ENCODE measurements at regions not wholly inside any gene's neighbourhood (a gene's known extent, or its start where the extent isn't known, plus 50 kb on each side); places are given as distances from the start of the nearest gene placed in this dataset.

DNA sequence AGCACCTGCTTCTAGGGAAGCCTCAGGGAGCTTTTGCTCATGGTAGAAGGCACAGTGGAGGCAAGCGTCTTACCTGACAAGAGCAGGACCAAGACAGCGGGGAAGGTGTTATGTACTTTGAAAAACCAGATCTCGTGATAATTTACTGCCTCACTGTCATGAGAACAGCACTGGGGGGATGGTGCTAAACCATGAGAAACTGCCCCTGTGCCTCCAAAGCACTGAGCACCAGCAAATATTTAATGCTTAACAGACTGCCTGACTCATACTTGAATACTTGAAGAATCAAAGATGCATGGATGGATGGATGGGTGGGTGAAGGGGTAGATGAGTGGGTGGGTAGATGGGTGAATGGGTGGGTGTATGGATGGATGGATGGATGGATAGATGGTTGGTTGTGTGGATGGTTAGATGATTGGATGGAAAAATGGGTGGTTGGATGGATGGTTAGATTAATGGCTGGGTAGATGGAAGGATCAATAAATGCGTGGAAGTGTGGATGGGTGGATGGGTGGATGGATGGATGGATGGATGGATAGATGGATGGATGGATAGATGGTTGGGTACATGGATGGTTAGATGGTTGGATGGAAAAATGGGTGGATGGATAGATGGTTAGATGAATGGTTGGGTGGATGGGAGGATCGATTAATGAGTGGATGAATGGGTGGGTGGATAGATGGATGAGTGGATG lies 101.1 kb upstream of the IPO5 start:
- Histone ChIP-seq H3K27ac (no peak overlapping the region), H3K27me3 (replicated peaks; ENCODE audit: insufficient read depth) (no peaks in the 10 kb centered on the region), H3K36me3 (ENCODE audit: low read depth) (no peaks in the 10 kb centered on the region), H3K4me2 (ENCODE audit: unreplicated experiment) (no peak overlapping the region), H3K4me3 (no peak overlapping the region), H3K9me2 (ENCODE audit: insufficient read depth) (no peaks in the 10 kb centered on the region), H2AFZ (no peak overlapping the region), H3K9me3 (ENCODE audit: low read depth) (no peaks in the 10 kb centered on the region), H3F3A (ENCODE audit: insufficient read depth) (peaks cover 16% of the 10 kb centered on the region), H3K9ac (no peak overlapping the region), H3K79me2 (ENCODE audit: insufficient read depth) (no peaks in the 10 kb centered on the region), H4K20me1 (ENCODE audit: insufficient read depth) (no peaks in the 10 kb centered on the region), H3K4me1 (ENCODE audit: insufficient read depth) (peaks cover 15% of the 10 kb centered on the region)
- in situ Hi-C loops (cut with MboI), result loop anchor here (10.0 to 25.0 kb wide), 2 partner anchors 132 to 810 kb away; no protein-coding TSS in a partner anchor
- no peak for DNase-seq
- no peak for TF ChIP-seq EZH2phosphoT487 (IDR thresholded peaks at IDR 0.05; ENCODE audit: insufficient read depth, low read depth)
- TF ChIP-seq EZH2 (IDR thresholded peaks at IDR 0.05; ENCODE audit: insufficient read depth, poor library complexity, severe bottlenecking), result no peak
- 64 to 71% methylated on average over 5 of the region's 5 CpGs for WGBS, 2 experiments (ENCODE audit: low coverage in 1 of 2, low lambda C conversion rate in 2 of 2, missing lambda C conversion rate in 2 of 2)

GRCh38 chr13:97853550-97853949 lies 99.9 kb upstream of the IPO5 start:
- Histone ChIP-seq H3K79me2 (ENCODE audit: insufficient read depth) (no peaks in the 10 kb centered on the region), H4K20me1 (ENCODE audit: insufficient read depth) (no peaks in the 10 kb centered on the region), H3K27ac (peak overlapping the region; percentile 29), H2AFZ (peak overlapping the region; percentile 9), H3K4me2 (ENCODE audit: unreplicated experiment) (peak overlapping the region; percentile 62), H3F3A (ENCODE audit: insufficient read depth) (peaks cover 16% of the 10 kb centered on the region), H3K4me3 (no peak overlapping the region), H3K9me3 (ENCODE audit: low read depth) (no peaks in the 10 kb centered on the region), H3K4me1 (ENCODE audit: insufficient read depth) (peaks cover 15% of the 10 kb centered on the region), H3K9me2 (ENCODE audit: insufficient read depth) (no peaks in the 10 kb centered on the region), H3K9ac (no peak overlapping the region), H3K36me3 (ENCODE audit: low read depth) (no peaks in the 10 kb centered on the region), H3K27me3 (replicated peaks; ENCODE audit: insufficient read depth) (no peaks in the 10 kb centered on the region)
- DNase-seq, result peak; percentile 72
- TF ChIP-seq EZH2 (IDR thresholded peaks at IDR 0.05; ENCODE audit: insufficient read depth, poor library complexity, severe bottlenecking) (no peak), EZH2phosphoT487 (IDR thresholded peaks at IDR 0.05; ENCODE audit: insufficient read depth, low read depth) (no peak)
- WGBS, 2 experiments (ENCODE audit: low coverage in 1 of 2, low lambda C conversion rate in 2 of 2, missing lambda C conversion rate in 2 of 2), result 1% methylated on average over 4 of the region's 4 CpGs
- in situ Hi-C loops (cut with MboI), result loop anchor here (10.0 to 25.0 kb wide), 2 partner anchors 131 to 809 kb away; no protein-coding TSS in a partner anchor

- H3K4me3 ChIP-seq, result no peak overlapping the region
- TF ChIP-seq EZH2phosphoT487 (IDR thresholded peaks at IDR 0.05; ENCODE audit: insufficient read depth, low read depth), result no peak
- TF ChIP-seq EZH2 (IDR thresholded peaks at IDR 0.05; ENCODE audit: insufficient read depth, poor library complexity, severe bottlenecking), result no peak
- peaks cover 15% of the 10 kb centered on the region for H3K4me1 ChIP-seq (ENCODE audit: insufficient read depth)
- no peaks in the 10 kb centered on the region for H3K36me3 ChIP-seq (ENCODE audit: low read depth)
- no peak overlapping the region for H3K9ac ChIP-seq
- H4K20me1 ChIP-seq (ENCODE audit: insufficient read depth), result no peaks in the 10 kb centered on the region
- peak; percentile 88 for DNase-seq
- in situ Hi-C loops (cut with MboI), result loop anchor here (10.0 to 25.0 kb wide), 2 partner anchors 129 to 807 kb away; no protein-coding TSS in a partner anchor
- H3K9me2 ChIP-seq (ENCODE audit: insufficient read depth), result no peaks in the 10 kb centered on the region
- no peaks in the 10 kb centered on the region for H3K27me3 ChIP-seq (replicated peaks; ENCODE audit: insufficient read depth)
- peaks cover 16% of the 10 kb centered on the region for H3F3A ChIP-seq (ENCODE audit: insufficient read depth)
- H3K9me3 ChIP-seq (ENCODE audit: low read depth), result no peaks in the 10 kb centered on the region
- no peak overlapping the region for H3K27ac ChIP-seq
- no peaks in the 10 kb centered on the region for H3K79me2 ChIP-seq (ENCODE audit: insufficient read depth)
- 17 to 18% methylated on average over 13 of the region's 13 CpGs for WGBS, 2 experiments (ENCODE audit: low coverage in 1 of 2, low lambda C conversion rate in 2 of 2, missing lambda C conversion rate in 2 of 2)
- H2AFZ ChIP-seq, result peak overlapping the region; percentile 51
- peak overlapping the region; percentile 37 for H3K4me2 ChIP-seq (ENCODE audit: unreplicated experiment)
Observed at GRCh38 chr13:97855570-97856303, 97.7 kb upstream of the IPO5 start.

GRCh38 chr13:97856304-97856675 lies 97.2 kb upstream of the IPO5 start:
- Histone ChIP-seq H3K9me2 (ENCODE audit: insufficient read depth) (no peaks in the 10 kb centered on the region), H4K20me1 (ENCODE audit: insufficient read depth) (no peaks in the 10 kb centered on the region), H3K36me3 (ENCODE audit: low read depth) (no peaks in the 10 kb centered on the region), H2AFZ (no peak overlapping the region), H3K4me3 (no peak overlapping the region), H3K79me2 (ENCODE audit: insufficient read depth) (no peaks in the 10 kb centered on the region), H3K27ac (no peak overlapping the region), H3K9ac (no peak overlapping the region), H3K4me1 (ENCODE audit: insufficient read depth) (peaks cover 15% of the 10 kb centered on the region), H3K9me3 (ENCODE audit: low read depth) (no peaks in the 10 kb centered on the region), H3F3A (ENCODE audit: insufficient read depth) (peaks cover 16% of the 10 kb centered on the region), H3K4me2 (ENCODE audit: unreplicated experiment) (no peak overlapping the region), H3K27me3 (replicated peaks; ENCODE audit: insufficient read depth) (no peaks in the 10 kb centered on the region)
- 75 to 81% methylated on average over 4 of the region's 4 CpGs for WGBS, 2 experiments (ENCODE audit: low coverage in 1 of 2, low lambda C conversion rate in 2 of 2, missing lambda C conversion rate in 2 of 2)
- no peak for TF ChIP-seq EZH2 (IDR thresholded peaks at IDR 0.05; ENCODE audit: insufficient read depth, poor library complexity, severe bottlenecking)
- no peak for TF ChIP-seq EZH2phosphoT487 (IDR thresholded peaks at IDR 0.05; ENCODE audit: insufficient read depth, low read depth)
- no peak for DNase-seq
- in situ Hi-C loops (cut with MboI), result loop anchor here (10.0 to 25.0 kb wide), 2 partner anchors 129 to 806 kb away; no protein-coding TSS in a partner anchor
